AG09319 (cell line): ENCODE measurements at regions not wholly inside any gene's neighbourhood (a gene's known extent, or its start where the extent isn't known, plus 50 kb on each side); places are given as distances from the start of the nearest gene placed in this dataset.

Experiments
- DNase-seq: peaks from one replicate; pipeline ENCODE4 v3.0.0-alpha.2; 2010; ENCODE audit warnings: low read depth; ENCODE audit errors: extremely low read depth
- TF ChIP-seq, protein P1 (sequence below): IDR thresholded peaks from 2 replicates; pipeline ENCODE4 v1.5.1; 2011; ENCODE audit warnings: low read depth, mild to moderate bottlenecking, inconsistent platforms, low read length, moderate library complexity

GRCh38 chr17:12406623-12407215, 259.0 kb upstream of the MYOCD start:
- TF ChIP-seq, protein P1, sequence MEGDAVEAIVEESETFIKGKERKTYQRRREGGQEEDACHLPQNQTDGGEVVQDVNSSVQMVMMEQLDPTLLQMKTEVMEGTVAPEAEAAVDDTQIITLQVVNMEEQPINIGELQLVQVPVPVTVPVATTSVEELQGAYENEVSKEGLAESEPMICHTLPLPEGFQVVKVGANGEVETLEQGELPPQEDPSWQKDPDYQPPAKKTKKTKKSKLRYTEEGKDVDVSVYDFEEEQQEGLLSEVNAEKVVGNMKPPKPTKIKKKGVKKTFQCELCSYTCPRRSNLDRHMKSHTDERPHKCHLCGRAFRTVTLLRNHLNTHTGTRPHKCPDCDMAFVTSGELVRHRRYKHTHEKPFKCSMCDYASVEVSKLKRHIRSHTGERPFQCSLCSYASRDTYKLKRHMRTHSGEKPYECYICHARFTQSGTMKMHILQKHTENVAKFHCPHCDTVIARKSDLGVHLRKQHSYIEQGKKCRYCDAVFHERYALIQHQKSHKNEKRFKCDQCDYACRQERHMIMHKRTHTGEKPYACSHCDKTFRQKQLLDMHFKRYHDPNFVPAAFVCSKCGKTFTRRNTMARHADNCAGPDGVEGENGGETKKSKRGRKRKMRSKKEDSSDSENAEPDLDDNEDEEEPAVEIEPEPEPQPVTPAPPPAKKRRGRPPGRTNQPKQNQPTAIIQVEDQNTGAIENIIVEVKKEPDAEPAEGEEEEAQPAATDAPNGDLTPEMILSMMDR, result no peak
- no peak for DNase-seq

GRCh38 chr17:12407495-12408252, 258.0 kb upstream of the MYOCD start:
- no peak for DNase-seq
- TF ChIP-seq, protein P1, result no peak

DNA sequence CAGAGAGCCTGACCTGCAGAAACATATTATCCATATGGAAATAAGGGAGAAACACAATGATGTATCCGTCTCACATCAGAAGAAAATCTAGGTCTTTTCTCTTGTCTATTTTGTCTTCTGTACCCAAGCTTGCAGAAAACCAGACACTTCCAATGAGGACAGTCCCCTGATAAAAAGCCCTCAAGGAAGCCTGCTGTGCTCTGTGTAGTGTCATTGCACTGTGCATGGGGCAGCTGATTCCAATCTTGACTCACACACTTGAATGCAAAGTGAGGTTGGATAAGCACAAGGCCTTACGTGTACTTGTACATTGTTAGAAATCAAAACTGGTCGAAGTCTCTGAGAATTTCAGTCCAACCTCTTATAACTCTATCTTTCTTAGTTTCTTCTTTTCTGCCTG, 256.6 kb upstream of the MYOCD start:
- no peak for DNase-seq
- TF ChIP-seq, protein P1, result no peak

DNA sequence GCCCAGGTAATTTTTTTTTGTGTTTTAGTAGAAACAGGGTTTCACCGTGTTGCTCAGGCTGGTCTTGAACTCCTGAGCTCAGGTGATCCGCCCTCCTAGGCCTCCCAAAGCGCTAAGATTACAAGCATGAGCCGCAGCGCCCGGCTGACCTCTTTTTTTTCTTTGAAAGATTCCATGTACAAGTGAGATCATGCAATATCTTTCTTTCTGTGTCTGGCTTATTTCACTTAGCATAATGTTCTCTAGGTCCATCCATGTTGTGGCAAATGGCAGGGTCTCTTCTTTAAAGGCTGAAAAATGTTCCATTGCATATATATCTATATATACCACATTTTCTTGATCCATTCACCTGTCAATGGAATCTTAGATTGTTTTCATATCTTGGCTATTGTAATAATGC, 255.0 kb upstream of the MYOCD start:
- no peak for DNase-seq
- TF ChIP-seq, protein P1, result no peak

- TF ChIP-seq, protein P1, result no peak
- no peak for DNase-seq
Observed at GRCh38 chr17:12415031-12415430, 250.7 kb upstream of the MYOCD start.

DNA sequence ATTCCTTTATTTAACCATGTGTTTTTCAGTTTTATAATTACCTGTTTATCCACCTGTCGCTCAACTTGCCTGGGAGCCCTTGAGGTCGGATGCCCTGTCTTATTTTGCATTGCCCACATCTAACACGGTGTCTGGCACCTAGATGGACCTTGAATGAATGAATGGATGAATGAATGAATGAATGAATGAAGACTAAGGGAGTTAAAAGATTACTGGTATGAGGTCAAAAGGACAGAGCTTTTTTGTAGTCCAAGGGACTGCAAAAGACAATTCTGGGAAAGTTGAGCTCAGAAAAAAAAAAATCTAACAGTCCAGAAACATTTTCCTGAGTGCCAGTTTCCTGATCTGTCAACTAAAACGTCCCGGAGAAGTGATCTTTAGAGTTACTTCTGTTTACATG, 244.6 kb upstream of the MYOCD start:
- TF ChIP-seq, protein P1, result no peak
- no peak for DNase-seq

DNA sequence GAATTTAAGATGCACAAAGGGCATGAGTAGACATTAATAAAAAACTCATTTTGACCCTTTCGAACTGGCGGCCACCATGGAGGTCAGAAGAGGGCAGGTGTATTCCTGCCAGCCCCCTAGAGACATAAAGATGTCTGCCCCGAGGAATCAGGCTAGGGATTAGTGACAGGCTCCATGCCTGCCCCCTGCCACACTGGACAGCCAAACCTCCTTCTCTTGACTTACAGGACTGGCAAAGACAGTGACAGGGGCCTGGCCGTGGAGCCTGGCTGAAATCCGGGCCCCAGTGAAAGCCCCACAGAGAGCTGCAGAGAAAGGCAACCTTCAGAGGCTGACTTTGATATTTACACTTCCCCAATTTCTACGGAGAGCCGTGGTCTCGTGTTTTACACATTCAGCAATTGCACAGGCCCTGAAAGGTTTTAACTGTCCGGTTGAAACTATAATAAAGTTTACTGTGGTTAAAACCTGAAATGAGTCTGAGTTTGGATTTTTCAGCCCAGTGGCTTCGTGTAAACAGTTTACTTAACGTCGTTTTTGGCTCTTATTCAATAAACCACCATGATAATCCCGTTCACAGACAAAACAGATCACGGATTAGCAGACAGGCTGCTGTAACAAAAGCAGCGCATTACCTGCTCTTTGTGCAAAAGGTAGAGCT, 243.9 kb upstream of the MYOCD start:
- TF ChIP-seq, protein P1, result no peak
- no peak for DNase-seq
